Fibroblast of the aortic adventitia (primary cell): ENCODE measurements at regions not wholly inside any gene's neighbourhood (a gene's known extent, or its start where the extent isn't known, plus 50 kb on each side); places are given as distances from the start of the nearest gene placed in this dataset.

Experiments
- DNase-seq: peaks from one replicate; pipeline ENCODE4 v3.0.0-alpha.2; 2010; ENCODE audit warnings: low read depth
- H3K4me3 ChIP-seq: 2 replicates; pipeline ENCODE4 v1.5.1; 2011; ENCODE audit warnings: low read depth, mild to moderate bottlenecking, control low read depth, low read length, moderate library complexity
- CTCF ChIP-seq: IDR thresholded peaks from 2 replicates; pipeline ENCODE4 v1.5.1; 2011; ENCODE audit warnings: mild to moderate bottlenecking, low read length, control low read depth, inconsistent platforms; ENCODE audit not compliant: insufficient read depth

DNA sequence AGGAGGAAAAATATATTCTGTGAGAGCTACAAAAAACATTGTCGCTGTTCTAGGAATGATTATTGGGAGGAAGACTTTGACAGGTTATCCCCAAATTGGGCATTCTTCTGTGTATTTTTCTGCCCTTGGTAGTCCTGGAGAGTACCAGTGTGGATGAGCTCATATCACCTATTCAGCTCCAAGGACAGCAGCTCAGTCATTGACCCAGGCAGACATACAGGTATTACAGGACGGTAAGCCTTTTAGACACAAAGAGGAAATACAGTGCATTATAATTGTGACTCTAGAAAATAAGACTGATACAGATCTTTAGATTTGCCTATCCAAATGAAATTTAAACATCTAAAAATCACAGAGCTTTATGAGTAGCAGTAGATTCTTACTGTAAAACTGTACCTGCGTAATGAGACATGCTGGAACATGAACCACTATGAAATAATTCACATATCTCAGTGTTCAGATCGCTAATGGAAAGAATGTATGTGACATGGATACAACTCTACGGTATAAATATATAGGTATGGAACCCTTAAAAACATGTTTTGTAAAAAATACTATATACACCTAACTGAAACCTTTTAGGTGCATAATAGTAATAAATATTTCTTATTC lies 56.0 kb downstream of the PLK2 start:
- DNase-seq, result no peak
- no peak overlapping the region for H3K4me3 ChIP-seq
- no peak for TF ChIP-seq CTCF

GRCh38 chr5:58401701-58402100 lies 58.2 kb downstream of the PLK2 start:
- DNase-seq, result no peak
- no peak overlapping the region for H3K4me3 ChIP-seq
- no peak for TF ChIP-seq CTCF

GRCh38 chr5:58400737-58401136 lies 59.1 kb downstream of the PLK2 start:
- no peak overlapping the region for H3K4me3 ChIP-seq
- DNase-seq, result no peak
- TF ChIP-seq CTCF, result no peak

DNA sequence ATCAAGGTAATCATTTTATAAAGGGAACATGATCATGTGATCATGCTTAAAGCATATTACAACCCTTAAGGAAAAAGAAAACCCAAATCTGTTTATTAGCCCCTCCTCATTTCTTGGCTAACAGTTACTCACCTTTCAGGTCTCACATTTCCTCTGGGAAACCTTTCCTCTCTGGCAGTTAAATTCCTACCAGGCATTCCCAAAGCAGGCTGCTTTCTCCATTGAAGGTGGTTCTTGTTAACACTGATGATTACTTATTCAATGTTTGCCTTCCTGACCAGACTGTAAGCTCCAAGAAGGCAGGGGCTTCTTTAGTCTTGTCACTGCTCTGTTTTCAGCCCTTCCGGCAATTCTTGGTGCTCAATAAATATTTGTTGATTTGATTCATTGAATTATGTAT lies 59.9 kb downstream of the PLK2 start:
- no peak for DNase-seq
- no peak overlapping the region for H3K4me3 ChIP-seq
- TF ChIP-seq CTCF, result no peak

- TF ChIP-seq CTCF, result no peak
- H3K4me3 ChIP-seq, result no peak overlapping the region
Observed at GRCh38 chr5:58394339-58394738, 65.5 kb downstream of the PLK2 start.

GRCh38 chr5:58393716-58394115 lies 66.2 kb downstream of the PLK2 start:
- no peak for TF ChIP-seq CTCF
- DNase-seq, result no peak
- no peak overlapping the region for H3K4me3 ChIP-seq

More at GRCh38 chr5:58394339-58394738, 65.5 kb downstream of the PLK2 start:
- no peak for DNase-seq

DNA sequence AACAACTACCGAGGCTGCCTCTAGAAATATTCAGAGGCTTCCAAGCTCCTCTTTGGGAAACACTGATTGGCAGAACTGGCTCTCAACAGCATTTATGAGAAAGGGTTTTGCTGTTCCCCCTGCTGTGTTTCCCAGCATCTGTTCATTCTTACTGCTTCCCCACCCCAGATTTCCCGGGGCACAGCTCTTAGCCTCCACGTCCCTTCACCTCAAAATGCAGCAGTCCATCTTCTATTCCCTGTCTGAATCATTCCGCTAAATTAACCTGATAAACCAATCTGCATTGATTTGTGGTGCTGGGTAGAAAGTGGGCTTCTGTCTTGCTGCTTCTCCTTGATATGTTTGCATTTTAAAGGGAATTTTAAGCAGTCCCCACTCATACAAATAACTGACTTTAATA lies 67.4 kb downstream of the PLK2 start:
- no peak for DNase-seq
- TF ChIP-seq CTCF, result no peak
- H3K4me3 ChIP-seq, result no peak overlapping the region
